ENCODE measurements at regions not wholly inside any gene's neighbourhood (a gene's known extent, or its start where the extent isn't known, plus 50 kb on each side); places are given as distances from the start of the nearest gene placed in this dataset.

DNA sequence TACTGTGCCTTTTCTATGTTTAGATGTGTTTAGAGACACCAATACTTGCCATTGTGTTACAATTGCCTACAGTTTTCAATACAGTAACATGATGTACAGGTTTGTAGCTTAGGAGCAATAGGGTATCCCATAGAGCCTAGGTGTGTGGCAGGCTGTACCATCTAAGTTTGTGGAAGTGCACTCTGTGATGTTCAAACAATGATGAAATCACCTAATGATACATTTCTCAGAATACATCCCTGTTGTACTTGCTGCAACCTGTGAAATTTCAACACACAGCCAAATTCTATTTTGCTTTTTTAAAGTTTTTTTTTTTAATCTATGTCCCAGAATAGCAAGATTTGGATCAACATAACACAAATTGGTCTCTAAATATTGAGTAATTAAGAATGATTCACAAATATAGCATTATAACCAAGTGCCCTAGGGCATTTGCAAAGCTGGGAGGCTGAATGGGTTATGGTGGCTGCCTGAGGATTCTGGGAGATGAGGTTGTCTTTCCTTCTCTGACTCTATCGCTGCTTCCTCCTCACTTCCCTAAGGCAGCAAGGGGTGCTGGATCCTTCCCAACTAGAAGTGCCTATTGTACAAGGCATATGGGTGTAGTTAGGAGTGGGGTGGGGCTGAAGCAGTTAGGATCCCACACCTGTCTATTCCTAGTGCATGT lies 78.3 kb downstream of the SKA1 start:
- no peak for TF ChIP-seq CTCF (IDR thresholded peaks at IDR 0.05)
- TF ChIP-seq EP300 (IDR thresholded peaks at IDR 0.05) = no peak
- no peak for TF ChIP-seq POLR2AphosphoS5 (IDR thresholded peaks at IDR 0.05)
- no peak for TF ChIP-seq POLR2A (IDR thresholded peaks at IDR 0.05)
